ENCODE measurements at regions not wholly inside any gene's neighbourhood (a gene's known extent, or its start where the extent isn't known, plus 50 kb on each side); places are given as distances from the start of the nearest gene placed in this dataset.

DNA sequence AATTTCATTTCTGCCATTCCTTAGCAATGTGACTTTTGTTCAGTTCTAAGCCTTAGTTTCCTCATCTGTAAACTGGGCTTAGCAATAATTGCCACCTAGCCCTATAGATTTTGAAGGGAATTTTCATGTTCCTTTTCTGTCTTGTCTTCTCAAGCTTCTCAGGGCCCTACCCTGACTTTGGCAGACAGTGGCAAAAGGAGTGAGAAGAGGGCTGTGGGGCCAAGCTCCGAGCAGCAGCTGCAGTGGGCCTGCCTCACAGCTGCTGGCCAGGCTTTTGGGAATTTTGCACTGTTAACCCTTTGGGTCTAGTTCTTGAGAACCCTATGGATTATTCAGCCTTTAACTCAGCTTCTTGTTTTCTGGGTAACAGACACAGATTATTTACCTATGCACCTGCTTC lies 67.6 kb upstream of the IGSF1 start:
- H3K9me3 ChIP-seq, result no peaks in the 10 kb centered on the region
- intact Hi-C loops (cut with DNase I, micrococcal nuclease), result no loop called here
- no peak for ATAC-seq
- H3K36me3 ChIP-seq (ENCODE audit: low read depth), result no peaks in the 10 kb centered on the region
- no peak overlapping the region for H3K4me3 ChIP-seq
- DNase-seq, result no peak
- H3K4me1 ChIP-seq (ENCODE audit: low read depth), result no peaks in the 10 kb centered on the region
- TF ChIP-seq, protein P1, sequence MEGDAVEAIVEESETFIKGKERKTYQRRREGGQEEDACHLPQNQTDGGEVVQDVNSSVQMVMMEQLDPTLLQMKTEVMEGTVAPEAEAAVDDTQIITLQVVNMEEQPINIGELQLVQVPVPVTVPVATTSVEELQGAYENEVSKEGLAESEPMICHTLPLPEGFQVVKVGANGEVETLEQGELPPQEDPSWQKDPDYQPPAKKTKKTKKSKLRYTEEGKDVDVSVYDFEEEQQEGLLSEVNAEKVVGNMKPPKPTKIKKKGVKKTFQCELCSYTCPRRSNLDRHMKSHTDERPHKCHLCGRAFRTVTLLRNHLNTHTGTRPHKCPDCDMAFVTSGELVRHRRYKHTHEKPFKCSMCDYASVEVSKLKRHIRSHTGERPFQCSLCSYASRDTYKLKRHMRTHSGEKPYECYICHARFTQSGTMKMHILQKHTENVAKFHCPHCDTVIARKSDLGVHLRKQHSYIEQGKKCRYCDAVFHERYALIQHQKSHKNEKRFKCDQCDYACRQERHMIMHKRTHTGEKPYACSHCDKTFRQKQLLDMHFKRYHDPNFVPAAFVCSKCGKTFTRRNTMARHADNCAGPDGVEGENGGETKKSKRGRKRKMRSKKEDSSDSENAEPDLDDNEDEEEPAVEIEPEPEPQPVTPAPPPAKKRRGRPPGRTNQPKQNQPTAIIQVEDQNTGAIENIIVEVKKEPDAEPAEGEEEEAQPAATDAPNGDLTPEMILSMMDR (IDR thresholded peaks at IDR 0.05), result no peak

DNA sequence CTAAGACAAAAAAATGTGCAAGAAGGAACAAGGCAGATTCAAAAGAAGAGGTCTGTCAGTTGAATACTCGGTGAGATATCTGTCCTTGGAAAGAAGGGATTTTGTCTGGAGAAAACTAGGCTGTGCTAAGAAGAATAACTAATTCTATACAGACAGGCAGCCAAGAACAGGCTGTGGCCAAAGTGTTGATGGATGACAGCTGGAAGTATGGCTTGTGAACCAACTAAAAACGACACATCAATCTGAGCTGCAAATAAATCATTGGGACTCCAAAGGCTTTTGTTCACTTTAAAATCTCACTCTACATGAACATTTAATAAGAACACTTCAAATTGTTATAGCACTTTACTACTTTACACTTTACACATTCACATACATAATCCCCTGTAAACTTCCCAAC lies 70.5 kb upstream of the IGSF1 start:
- TF ChIP-seq, protein P1 (IDR thresholded peaks at IDR 0.05), result no peak
- Histone ChIP-seq H3K9me3 (no peaks in the 10 kb centered on the region), H3K4me1 (ENCODE audit: low read depth) (no peaks in the 10 kb centered on the region), H3K4me3 (no peak overlapping the region), H3K36me3 (ENCODE audit: low read depth) (no peaks in the 10 kb centered on the region)
- intact Hi-C loops (cut with DNase I, micrococcal nuclease), result no loop called here
- ATAC-seq (no peak), DNase-seq (peak in 1 of 3 donors; percentile 0)

DNA sequence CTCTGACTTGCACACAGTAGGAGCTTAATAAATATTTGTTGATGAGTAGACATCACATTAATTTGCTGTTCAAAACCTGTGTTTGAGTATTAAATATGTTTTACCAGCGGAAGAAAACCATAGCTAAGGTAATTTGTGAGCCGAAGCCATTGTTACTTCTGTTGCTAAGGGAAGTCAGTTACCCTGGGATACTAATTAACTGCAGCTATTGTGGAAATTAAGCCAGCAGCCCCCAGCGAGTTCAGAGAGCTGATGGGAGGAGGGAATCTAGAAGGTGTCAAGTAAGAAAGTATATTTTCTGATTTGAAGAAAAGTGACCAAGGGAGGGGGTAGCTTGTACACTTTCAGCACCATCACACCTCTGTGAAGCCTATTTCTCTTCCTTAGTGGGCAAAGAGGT lies 76.7 kb upstream of the IGSF1 start:
- no peak for DNase-seq
- intact Hi-C loops (cut with DNase I, micrococcal nuclease), result no loop called here

DNA sequence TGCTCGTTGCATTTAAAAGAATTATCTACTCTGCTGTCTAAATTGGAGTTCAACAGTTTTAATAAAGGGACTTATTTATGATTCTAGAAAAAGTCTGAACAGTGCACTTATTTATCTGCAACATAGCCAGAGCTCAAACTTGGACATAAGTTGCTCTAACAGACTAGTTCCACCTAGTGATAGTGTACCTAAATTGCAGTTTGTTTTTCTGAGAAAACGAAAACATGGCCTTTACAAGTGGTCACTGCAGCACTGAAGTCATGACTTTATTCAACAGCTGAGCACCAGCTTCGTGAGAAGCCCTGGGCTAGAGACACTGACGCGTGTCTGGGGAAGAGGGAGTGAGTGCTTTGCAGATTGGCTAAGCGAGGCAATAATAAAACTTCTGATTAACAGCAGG lies 77.3 kb upstream of the IGSF1 start:
- DNase-seq (no peak), ATAC-seq (no peak)
- intact Hi-C loops (cut with DNase I, micrococcal nuclease), result no loop called here
- Histone ChIP-seq H3K4me3 (no peak overlapping the region), H3K36me3 (ENCODE audit: low read depth) (no peaks in the 10 kb centered on the region), H3K4me1 (ENCODE audit: low read depth) (no peaks in the 10 kb centered on the region), H3K9me3 (no peaks in the 10 kb centered on the region)
- TF ChIP-seq, protein P1 (IDR thresholded peaks at IDR 0.05), result no peak

More for the DNA sequence above, 76.7 kb upstream of the IGSF1 start:
- no peaks in the 10 kb centered on the region for H3K9me3 ChIP-seq
- no peak for ATAC-seq
- no peaks in the 10 kb centered on the region for H3K36me3 ChIP-seq (ENCODE audit: low read depth)
- no peaks in the 10 kb centered on the region for H3K4me1 ChIP-seq (ENCODE audit: low read depth)
- TF ChIP-seq, protein P1 (IDR thresholded peaks at IDR 0.05), result no peak
- no peak overlapping the region for H3K4me3 ChIP-seq

DNA sequence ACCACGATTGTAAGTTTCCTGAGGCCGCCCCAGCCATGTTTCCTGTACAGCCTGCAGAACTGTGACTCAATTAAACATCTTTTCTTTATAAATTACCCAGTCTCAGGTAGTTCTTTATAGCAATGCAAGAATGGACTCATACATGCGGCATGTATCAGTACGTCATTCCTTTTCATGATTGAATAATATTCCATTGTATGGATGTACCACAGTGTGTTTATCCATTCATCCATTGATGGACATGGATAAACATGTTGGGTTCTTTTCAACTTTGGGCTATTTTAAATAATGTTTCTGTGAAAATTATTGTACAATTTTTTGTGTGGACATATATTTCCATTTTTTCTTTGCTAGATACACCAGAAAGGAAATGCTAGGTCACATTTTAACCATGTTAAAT lies 99.2 kb upstream of the IGSF1 start:
- TF ChIP-seq, protein P1 (IDR thresholded peaks at IDR 0.05), result no peak
- peaks cover 4% of the 10 kb centered on the region for H3K9me3 ChIP-seq
- ATAC-seq (no peak), DNase-seq (no peak)
- no peaks in the 10 kb centered on the region for H3K4me1 ChIP-seq (ENCODE audit: low read depth)
- H3K4me3 ChIP-seq, result no peak overlapping the region
- H3K36me3 ChIP-seq (ENCODE audit: low read depth), result no peaks in the 10 kb centered on the region
- intact Hi-C loops (cut with DNase I, micrococcal nuclease), result no loop called here

DNA sequence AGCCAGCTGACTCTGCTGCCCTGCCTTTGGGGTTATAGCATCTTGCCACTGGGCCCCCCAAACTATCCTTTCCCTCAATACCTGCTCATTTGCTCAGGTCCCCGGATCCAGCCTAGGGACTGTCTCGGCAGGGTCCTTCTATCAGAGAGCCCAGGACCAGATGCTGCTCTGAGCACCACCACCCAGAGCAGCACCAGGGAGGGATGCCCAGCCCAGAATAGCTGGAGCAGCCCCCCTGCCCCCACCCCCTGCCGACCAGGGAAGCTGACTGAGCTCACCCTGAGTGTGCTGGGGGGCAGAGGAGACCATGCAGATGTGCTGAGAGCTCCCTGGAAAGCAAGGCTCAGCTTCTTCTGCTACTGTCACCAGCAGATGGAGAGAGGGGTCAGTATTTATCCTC lies 103.6 kb upstream of the IGSF1 start:
- H3K4me1 ChIP-seq (ENCODE audit: low read depth), result no peaks in the 10 kb centered on the region
- no peak for ATAC-seq
- TF ChIP-seq, protein P1 (IDR thresholded peaks at IDR 0.05), result no peak
- DNase-seq, result no peak
- peaks cover 4% of the 10 kb centered on the region for H3K9me3 ChIP-seq
- H3K36me3 ChIP-seq (ENCODE audit: low read depth), result no peaks in the 10 kb centered on the region
- intact Hi-C loops (cut with DNase I, micrococcal nuclease), result no loop called here
- no peak overlapping the region for H3K4me3 ChIP-seq
